ENCODE measurements at regions not wholly inside any gene's neighbourhood (a gene's known extent, or its start where the extent isn't known, plus 50 kb on each side); places are given as distances from the start of the nearest gene placed in this dataset.
"Not testable (repeated sequence)": the region's sequence is repeated elsewhere in the genome, so short reads cannot be mapped to it uniquely, and the experiment has no call there.

GRCh38 chr12:97714107-97714563 is 251.5 kb downstream of the RMST start:
- DNase-seq, result no peak

GRCh38 chr12:97716356-97716755 is 253.8 kb downstream of the RMST start:
- no peak for DNase-seq

GRCh38 chr12:97723801-97724200 is 261.2 kb downstream of the RMST start:
- DNase-seq, result not testable (repeated sequence)

- DNase-seq, result peak; percentile 96
Observed at GRCh38 chr12:97745406-97746101, 282.9 kb downstream of the RMST start.

- no peak for DNase-seq
Observed at GRCh38 chr12:97748298-97748697, 285.7 kb downstream of the RMST start.

- DNase-seq, result no peak
Observed at GRCh38 chr12:97751704-97752103, 289.1 kb downstream of the RMST start.

- DNase-seq, result no peak
Observed at GRCh38 chr12:97752129-97752528, 289.5 kb downstream of the RMST start.

- no peak for DNase-seq
Observed at GRCh38 chr12:97753332-97753731, 290.7 kb downstream of the RMST start.

- no peak for DNase-seq
Observed at GRCh38 chr12:97754306-97754705, 291.7 kb downstream of the RMST start.

GRCh38 chr12:97756066-97756666 is 293.6 kb downstream of the RMST start:
- DNase-seq, result no peak

- DNase-seq, result no peak
Observed at GRCh38 chr12:97756741-97757140, 294.1 kb downstream of the RMST start.

GRCh38 chr12:97757481-97758193 is 295.0 kb downstream of the RMST start:
- DNase-seq, result no peak

- DNase-seq, result peak; percentile 28
Observed at GRCh38 chr12:97758194-97758501, 295.5 kb downstream of the RMST start.

- no peak for DNase-seq
Observed at GRCh38 chr12:97758586-97758985, 296.0 kb downstream of the RMST start.

- DNase-seq, result no peak
Observed at GRCh38 chr12:97760601-97761000, 298.0 kb downstream of the RMST start.

GRCh38 chr12:97763113-97763512 is 300.5 kb downstream of the RMST start:
- DNase-seq, result no peak

GRCh38 chr12:97764700-97765099 is 302.1 kb downstream of the RMST start:
- DNase-seq, result no peak

GRCh38 chr12:97767347-97767746 is 304.7 kb downstream of the RMST start:
- no peak for DNase-seq

GRCh38 chr12:97778111-97778510 is 315.5 kb downstream of the RMST start:
- DNase-seq, result peak; percentile 95

- no peak for DNase-seq
Observed at GRCh38 chr12:97781342-97781741, 318.7 kb downstream of the RMST start.

- no peak for DNase-seq
Observed at GRCh38 chr12:97784904-97785303, 322.3 kb downstream of the RMST start.

- no peak for DNase-seq
Observed at GRCh38 chr12:97790281-97790680, 327.7 kb downstream of the RMST start.

GRCh38 chr12:97797473-97797872 is 334.9 kb downstream of the RMST start:
- DNase-seq, result no peak

- peak; percentile 83 for DNase-seq
Observed at GRCh38 chr12:97800561-97800960, 338.0 kb downstream of the RMST start.

Data from MV-4-11 (cell line).